22Rv1 (cell line): ENCODE measurements at regions not wholly inside any gene's neighbourhood (a gene's known extent, or its start where the extent isn't known, plus 50 kb on each side); places are given as distances from the start of the nearest gene placed in this dataset.

ENCODE experiments used
- ZFX ChIP-seq: fragments of 450-650 bp; IDR thresholded peaks from 2 replicates; pipeline ENCODE4 v1.6.1; 2017; ENCODE audit warnings: antibody characterized with exemption, borderline replicate concordance
- TF ChIP-seq, protein P1 (sequence below): fragments of 450-650 bp; IDR thresholded peaks from 2 replicates; pipeline ENCODE4 v1.5.1; 2017; ENCODE audit warnings: mild to moderate bottlenecking

DNA sequence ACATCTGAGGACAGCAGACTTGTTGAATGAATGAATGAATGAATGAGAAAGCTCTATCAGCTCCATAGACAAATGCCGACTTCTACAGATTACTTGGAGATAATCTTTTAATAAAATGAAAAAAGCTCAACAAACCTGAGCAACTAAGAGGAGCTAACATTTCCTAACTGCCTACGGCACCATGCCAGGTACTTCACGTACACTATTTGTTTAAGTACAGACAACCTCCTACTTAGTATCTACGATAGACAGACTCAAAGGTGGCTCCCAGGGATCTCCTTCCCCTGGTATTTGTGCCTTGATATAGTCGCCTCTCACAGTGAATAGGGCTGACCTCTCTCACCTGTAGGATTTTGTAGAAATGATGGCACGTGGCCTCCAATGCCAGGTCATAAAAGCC is 412.2 kb upstream of the FAT1 start:
- TF ChIP-seq, protein P1, sequence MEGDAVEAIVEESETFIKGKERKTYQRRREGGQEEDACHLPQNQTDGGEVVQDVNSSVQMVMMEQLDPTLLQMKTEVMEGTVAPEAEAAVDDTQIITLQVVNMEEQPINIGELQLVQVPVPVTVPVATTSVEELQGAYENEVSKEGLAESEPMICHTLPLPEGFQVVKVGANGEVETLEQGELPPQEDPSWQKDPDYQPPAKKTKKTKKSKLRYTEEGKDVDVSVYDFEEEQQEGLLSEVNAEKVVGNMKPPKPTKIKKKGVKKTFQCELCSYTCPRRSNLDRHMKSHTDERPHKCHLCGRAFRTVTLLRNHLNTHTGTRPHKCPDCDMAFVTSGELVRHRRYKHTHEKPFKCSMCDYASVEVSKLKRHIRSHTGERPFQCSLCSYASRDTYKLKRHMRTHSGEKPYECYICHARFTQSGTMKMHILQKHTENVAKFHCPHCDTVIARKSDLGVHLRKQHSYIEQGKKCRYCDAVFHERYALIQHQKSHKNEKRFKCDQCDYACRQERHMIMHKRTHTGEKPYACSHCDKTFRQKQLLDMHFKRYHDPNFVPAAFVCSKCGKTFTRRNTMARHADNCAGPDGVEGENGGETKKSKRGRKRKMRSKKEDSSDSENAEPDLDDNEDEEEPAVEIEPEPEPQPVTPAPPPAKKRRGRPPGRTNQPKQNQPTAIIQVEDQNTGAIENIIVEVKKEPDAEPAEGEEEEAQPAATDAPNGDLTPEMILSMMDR: no peak
- TF ChIP-seq ZFX: no peak
